NOMO-1 treated with DMSO at 0.1 percent for 48 hours (cell line): ENCODE measurements at regions not wholly inside any gene's neighbourhood (a gene's known extent, or its start where the extent isn't known, plus 50 kb on each side); places are given as distances from the start of the nearest gene placed in this dataset.
A peak's percentile ranks its signal among the peaks of the same experiment; 100 is the strongest.

Source experiments
- DNase-seq: peaks from one replicate; lab custom pipeline; 2025; ENCODE audit not compliant: unreplicated experiment; lab: John Stamatoyannopoulos, UW

DNA sequence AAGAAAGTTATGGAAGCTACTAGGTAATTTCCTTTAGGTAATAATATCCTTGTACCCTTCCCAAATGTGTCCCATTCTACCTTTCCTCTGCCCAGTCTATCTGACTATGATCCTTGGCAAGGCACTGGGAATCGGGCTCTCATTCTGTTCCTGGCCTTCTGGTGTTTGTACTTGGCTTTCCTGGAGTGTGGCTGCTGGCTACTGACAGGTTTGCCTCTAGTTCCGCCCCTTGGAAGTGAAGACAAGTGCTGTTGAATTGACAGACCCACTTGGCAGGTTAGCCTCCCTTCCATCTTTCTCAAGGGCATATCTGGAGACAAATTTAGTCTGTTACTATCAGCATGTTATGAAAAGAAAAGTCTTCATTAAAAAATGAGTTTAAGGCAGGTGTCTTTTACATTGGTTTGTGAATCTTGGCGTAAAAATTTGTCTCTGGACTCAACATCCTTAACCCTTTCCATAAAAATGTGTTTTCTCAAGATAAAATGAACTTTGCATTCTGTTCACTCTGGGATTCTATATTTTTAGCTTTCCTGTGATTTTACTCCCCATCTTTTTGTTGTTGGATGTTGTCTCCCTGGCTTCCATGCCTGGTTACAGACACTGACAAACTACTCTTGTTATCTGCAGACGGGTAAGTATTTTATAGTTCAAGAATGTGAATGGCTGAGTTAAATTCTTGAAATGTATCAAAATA lies 287.4 kb upstream of the PDGFD start:
- DNase-seq = no peak

- DNase-seq = no peak
These were observed 279.4 kb upstream of the PDGFD start for GRCh38 chr11:104443387-104443786.

GRCh38 chr11:104442321-104442720 lies 278.4 kb upstream of the PDGFD start:
- DNase-seq = peak; percentile 80

- DNase-seq = no peak
These were observed 271.5 kb upstream of the PDGFD start for GRCh38 chr11:104435494-104435893.

GRCh38 chr11:104433751-104434150 lies 269.8 kb upstream of the PDGFD start:
- DNase-seq = no peak

GRCh38 chr11:104432981-104433380 lies 269.0 kb upstream of the PDGFD start:
- DNase-seq = no peak

- DNase-seq = no peak
These were observed 268.6 kb upstream of the PDGFD start for GRCh38 chr11:104432526-104432925.

GRCh38 chr11:104422324-104422944 lies 258.5 kb upstream of the PDGFD start:
- DNase-seq = no peak

DNA sequence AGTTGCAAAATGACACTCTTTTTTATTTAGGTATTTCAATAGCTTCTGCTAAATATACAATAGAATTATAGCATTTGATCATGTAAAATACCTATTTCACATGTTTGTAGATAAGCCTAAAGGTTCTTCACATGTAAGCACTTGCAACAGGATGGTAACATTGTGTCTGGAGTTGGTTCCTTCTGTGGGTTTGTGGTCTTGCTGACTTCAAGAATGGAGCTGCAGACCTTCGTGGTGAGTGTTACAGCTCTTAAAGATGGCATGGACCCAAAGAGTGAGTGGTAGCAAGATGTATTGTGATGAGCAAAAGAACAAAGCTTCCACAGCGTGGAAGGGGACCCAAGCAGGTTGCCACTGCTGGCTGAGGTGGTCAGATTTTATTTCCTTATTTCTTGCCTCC lies 246.4 kb upstream of the PDGFD start:
- DNase-seq = no peak

DNA sequence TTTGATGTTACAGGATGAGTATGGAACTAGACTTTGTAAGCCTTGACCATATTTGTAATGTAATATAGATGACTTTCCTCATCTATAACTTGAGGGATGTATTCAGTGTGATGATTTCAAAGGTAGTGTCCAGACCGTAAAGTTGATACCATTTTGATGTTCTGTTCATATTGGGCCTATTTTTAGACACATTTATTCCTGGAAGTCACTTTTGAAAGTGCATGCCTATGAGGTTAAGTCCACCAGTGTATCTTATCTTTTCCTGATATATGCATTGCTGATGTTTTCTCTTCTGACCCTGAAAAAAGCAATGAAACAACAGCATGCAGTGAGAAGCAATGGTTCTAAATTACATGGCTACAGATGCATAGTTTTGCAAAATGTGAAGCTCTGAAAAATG lies 244.7 kb upstream of the PDGFD start:
- DNase-seq = no peak

DNA sequence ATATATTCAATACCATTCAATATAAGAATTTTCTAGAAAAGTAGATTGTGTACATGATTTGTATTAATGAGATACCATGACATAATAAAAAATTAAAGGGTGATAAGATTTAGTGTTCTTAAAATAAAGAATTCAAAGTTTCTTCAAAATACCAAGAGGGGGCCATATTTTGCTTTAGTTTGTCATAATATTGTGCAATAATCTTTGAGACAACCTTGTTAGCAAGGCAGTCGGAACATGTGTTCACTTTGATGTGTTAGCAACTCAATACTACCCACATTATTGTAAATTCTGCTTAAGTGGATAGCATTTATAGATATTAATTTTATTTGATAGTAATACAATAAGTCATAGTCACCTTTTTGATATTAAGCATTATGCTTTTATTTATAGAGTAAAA lies 241.3 kb upstream of the PDGFD start:
- no peak for DNase-seq

GRCh38 chr11:104404231-104405175 lies 240.6 kb upstream of the PDGFD start:
- DNase-seq = no peak

DNA sequence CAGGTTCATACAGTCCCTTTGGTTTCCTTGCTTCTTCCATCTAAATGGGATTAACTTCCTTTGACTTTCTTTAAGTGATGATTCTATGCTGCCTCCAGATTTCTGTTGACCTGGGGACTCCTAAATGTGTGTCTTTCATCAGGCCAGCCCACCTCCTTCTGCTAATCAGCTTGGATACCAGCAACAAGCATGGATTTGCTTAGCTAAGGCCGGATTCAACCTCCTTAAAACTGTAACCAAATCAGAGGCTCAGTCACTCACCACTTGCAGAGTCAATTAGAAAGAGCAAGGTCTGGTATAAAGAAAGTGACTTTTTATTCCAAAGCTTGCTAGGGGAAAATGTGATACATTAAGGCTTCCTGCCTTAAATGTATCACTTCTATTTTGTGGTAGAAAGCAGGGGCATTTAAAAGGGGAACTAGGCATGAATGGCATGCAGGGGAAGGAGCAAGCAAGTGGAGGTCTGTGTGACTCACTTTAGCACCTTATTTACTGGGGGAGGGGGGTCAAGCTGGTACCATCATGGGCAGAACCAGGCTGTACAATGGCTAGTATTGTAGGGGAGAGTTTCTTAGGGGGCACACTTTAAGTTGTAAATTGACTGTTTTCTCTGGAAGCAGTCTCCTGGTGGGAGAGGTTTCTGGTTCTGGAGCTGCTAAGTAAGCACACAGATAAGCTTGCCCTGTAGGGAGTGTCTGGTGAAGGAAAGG lies 239.0 kb upstream of the PDGFD start:
- peak; percentile 91 for DNase-seq

GRCh38 chr11:104394508-104394907 lies 230.6 kb upstream of the PDGFD start:
- peak; percentile 77 for DNase-seq

DNA sequence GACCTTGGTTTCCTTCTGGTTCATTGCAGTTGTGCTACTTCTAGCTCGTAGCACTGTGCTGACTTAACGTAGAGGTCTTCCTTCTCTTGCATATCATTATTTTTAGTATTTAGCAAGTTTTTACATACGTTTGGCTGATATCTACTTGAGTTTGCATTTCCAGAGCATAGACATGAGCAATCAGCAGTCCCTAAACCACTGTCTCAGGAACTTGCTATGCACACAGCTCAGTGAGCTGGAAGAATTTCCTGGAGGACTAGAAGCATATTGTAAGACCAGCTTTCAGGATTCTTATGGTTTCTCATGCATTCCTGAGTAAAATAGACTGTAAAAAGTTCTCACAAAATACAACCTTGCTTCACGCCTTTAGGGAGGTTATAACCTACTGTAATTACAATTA lies 226.7 kb upstream of the PDGFD start:
- DNase-seq = no peak

GRCh38 chr11:104385884-104386283 lies 221.9 kb upstream of the PDGFD start:
- no peak for DNase-seq

DNA sequence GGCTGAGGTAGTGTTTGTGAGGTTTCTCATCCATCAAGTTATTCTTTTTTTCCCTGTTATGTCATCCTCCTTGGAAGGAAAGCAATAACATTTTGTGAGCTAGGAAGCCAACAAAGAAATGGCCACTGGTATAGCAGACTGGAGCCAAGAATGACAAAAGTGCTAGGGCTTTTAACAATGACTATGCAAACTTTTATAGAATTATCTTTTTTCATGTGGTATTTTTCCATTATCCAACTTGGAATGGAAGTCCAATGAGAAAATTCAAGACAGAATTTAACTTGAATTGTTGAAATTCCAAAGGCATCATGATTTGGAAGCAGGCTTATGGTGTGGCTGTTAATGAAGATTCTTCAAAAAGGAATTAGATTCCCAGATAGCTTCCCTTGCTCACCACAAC lies 216.4 kb upstream of the PDGFD start:
- DNase-seq = no peak

- DNase-seq = no peak
These were observed 208.2 kb upstream of the PDGFD start for GRCh38 chr11:104372111-104372510.

DNA sequence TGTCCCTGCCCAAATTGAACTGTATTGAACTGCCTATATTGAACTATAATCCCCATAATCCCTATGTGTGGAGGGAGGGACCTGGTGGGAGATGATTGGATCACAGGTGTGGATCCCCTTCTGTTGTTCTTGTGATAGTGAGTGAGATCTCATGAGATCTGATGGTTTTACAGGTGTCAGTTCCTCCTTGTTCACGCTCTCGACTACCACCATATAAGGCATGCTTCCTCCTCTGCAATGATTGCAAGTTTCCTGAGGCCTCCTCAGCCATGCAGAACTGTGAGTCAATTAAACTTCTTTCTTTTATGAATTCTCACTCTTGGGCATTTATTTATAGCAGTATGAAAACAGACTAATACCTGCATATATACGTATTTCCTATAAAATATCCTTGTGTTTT lies 206.5 kb upstream of the PDGFD start:
- DNase-seq = peak; percentile 61

- DNase-seq = no peak
These were observed 205.8 kb upstream of the PDGFD start for GRCh38 chr11:104369761-104370160.

- DNase-seq = no peak
These were observed 202.4 kb upstream of the PDGFD start for GRCh38 chr11:104366321-104366734.
